ENCODE measurements at regions not wholly inside any gene's neighbourhood (a gene's known extent, or its start where the extent isn't known, plus 50 kb on each side); places are given as distances from the start of the nearest gene placed in this dataset.

GRCh38 chr7:54643064-54643463 lies 100.9 kb downstream of the VSTM2A start:
- DNase-seq, result no peak
- H3K9me3 ChIP-seq (ENCODE audit: control insufficient read depth in 4 of 4, insufficient read depth in 3 of 4, low read length in 3 of 4), result peaks cover 0 to 3% (median 0%) of the 10 kb centered on the region in 4 donors
- H3K36me3 ChIP-seq (ENCODE audit: control insufficient read depth in 4 of 4, insufficient read depth in 4 of 4, low read length in 4 of 4), result no peaks in the 10 kb centered on the region
- no peaks in the 10 kb centered on the region for H3K4me1 ChIP-seq (ENCODE audit: control insufficient read depth in 5 of 5, insufficient read depth in 5 of 5, low read length in 5 of 5)
- no peaks in the 10 kb centered on the region for H3K27me3 ChIP-seq (ENCODE audit: control insufficient read depth in 3 of 3, insufficient read depth in 3 of 3, low read length in 2 of 3)
- H3K9ac ChIP-seq (ENCODE audit: insufficient read depth in 1 of 2, low read length in 2 of 2), result no peak overlapping the region
- TF ChIP-seq CTCF (IDR thresholded peaks at IDR 0.05; ENCODE audit: control extremely low read depth, extremely low read depth), result no peak
- no peak for ATAC-seq (ENCODE audit: insufficient read depth, low FRiP score)
- no peak overlapping the region for H3K4me3 ChIP-seq
- 60 to 78% methylated on average over 6 of the region's 6 CpGs for WGBS, 2 donors
- no peak overlapping the region for H3K27ac ChIP-seq (ENCODE audit: low read depth in 1 of 2, low read length in 1 of 2)

GRCh38 chr7:54637712-54638396 lies 95.7 kb downstream of the VSTM2A start:
- no peaks in the 10 kb centered on the region for H3K27me3 ChIP-seq (ENCODE audit: control insufficient read depth in 3 of 3, insufficient read depth in 3 of 3, low read length in 2 of 3)
- no peak for DNase-seq
- H3K4me1 ChIP-seq (ENCODE audit: control insufficient read depth in 5 of 5, insufficient read depth in 5 of 5, low read length in 5 of 5), result no peaks in the 10 kb centered on the region
- TF ChIP-seq CTCF (IDR thresholded peaks at IDR 0.05; ENCODE audit: control extremely low read depth, extremely low read depth), result no peak
- H3K9me3 ChIP-seq (ENCODE audit: control insufficient read depth in 4 of 4, insufficient read depth in 3 of 4, low read length in 3 of 4), result peaks cover 0 to 5% (median 0%) of the 10 kb centered on the region in 4 donors
- no peak for ATAC-seq (ENCODE audit: insufficient read depth, low FRiP score)
- no peak overlapping the region for H3K27ac ChIP-seq (ENCODE audit: low read depth in 1 of 2, low read length in 1 of 2)
- no peak overlapping the region for H3K9ac ChIP-seq (ENCODE audit: insufficient read depth in 1 of 2, low read length in 2 of 2)
- no peak overlapping the region for H3K4me3 ChIP-seq
- WGBS, 2 donors, result 65 to 72% methylated on average over 6 of the region's 6 CpGs
- no peaks in the 10 kb centered on the region for H3K36me3 ChIP-seq (ENCODE audit: control insufficient read depth in 4 of 4, insufficient read depth in 4 of 4, low read length in 4 of 4)

- Histone ChIP-seq H3K27me3 (ENCODE audit: control insufficient read depth in 3 of 3, insufficient read depth in 3 of 3, low read length in 2 of 3) (no peaks in the 10 kb centered on the region), H3K9me3 (ENCODE audit: control insufficient read depth in 4 of 4, insufficient read depth in 3 of 4, low read length in 3 of 4) (peaks cover 0 to 2% (median 0%) of the 10 kb centered on the region in 4 donors), H3K4me1 (ENCODE audit: control insufficient read depth in 5 of 5, insufficient read depth in 5 of 5, low read length in 5 of 5) (no peaks in the 10 kb centered on the region), H3K27ac (ENCODE audit: low read depth in 1 of 2, low read length in 1 of 2) (no peak overlapping the region), H3K4me3 (no peak overlapping the region), H3K36me3 (ENCODE audit: control insufficient read depth in 4 of 4, insufficient read depth in 4 of 4, low read length in 4 of 4) (no peaks in the 10 kb centered on the region), H3K9ac (ENCODE audit: insufficient read depth in 1 of 2, low read length in 2 of 2) (no peak overlapping the region)
- TF ChIP-seq CTCF (IDR thresholded peaks at IDR 0.05; ENCODE audit: control extremely low read depth, extremely low read depth), result no peak
- WGBS, 2 donors, result 45 to 46% methylated on average over 4 of the region's 4 CpGs
- ATAC-seq (ENCODE audit: insufficient read depth, low FRiP score) (no peak), DNase-seq (no peak)
Observed at GRCh38 chr7:54632696-54633095, 90.5 kb downstream of the VSTM2A start.

- Histone ChIP-seq H3K4me1 (ENCODE audit: control insufficient read depth in 5 of 5, insufficient read depth in 5 of 5, low read length in 5 of 5) (no peaks in the 10 kb centered on the region), H3K9ac (ENCODE audit: insufficient read depth in 1 of 2, low read length in 2 of 2) (no peak overlapping the region), H3K27me3 (ENCODE audit: control insufficient read depth in 3 of 3, insufficient read depth in 3 of 3, low read length in 2 of 3) (no peaks in the 10 kb centered on the region), H3K4me3 (no peak overlapping the region), H3K27ac (ENCODE audit: low read depth in 1 of 2, low read length in 1 of 2) (no peak overlapping the region), H3K36me3 (ENCODE audit: control insufficient read depth in 4 of 4, insufficient read depth in 4 of 4, low read length in 4 of 4) (no peaks in the 10 kb centered on the region), H3K9me3 (ENCODE audit: control insufficient read depth in 4 of 4, insufficient read depth in 3 of 4, low read length in 3 of 4) (no peaks in the 10 kb centered on the region)
- WGBS, 2 donors, result 67 to 71% methylated on average over 4 of the region's 4 CpGs
- DNase-seq (no peak), ATAC-seq (ENCODE audit: insufficient read depth, low FRiP score) (no peak)
- TF ChIP-seq CTCF (IDR thresholded peaks at IDR 0.05; ENCODE audit: control extremely low read depth, extremely low read depth), result no peak
Observed at GRCh38 chr7:54629771-54630170, 87.6 kb downstream of the VSTM2A start.
